GM21723 (cell line): ENCODE measurements at regions not wholly inside any gene's neighbourhood (a gene's known extent, or its start where the extent isn't known, plus 50 kb on each side); places are given as distances from the start of the nearest gene placed in this dataset.

Experiments used
- ATAC-seq: cut with Tn5 transposase; IDR thresholded peaks from one replicate; pipeline ENCODE4 v1.9.1; 2021; ENCODE audit warnings: mild to moderate bottlenecking, moderate library complexity; ENCODE audit not compliant: unreplicated experiment

DNA sequence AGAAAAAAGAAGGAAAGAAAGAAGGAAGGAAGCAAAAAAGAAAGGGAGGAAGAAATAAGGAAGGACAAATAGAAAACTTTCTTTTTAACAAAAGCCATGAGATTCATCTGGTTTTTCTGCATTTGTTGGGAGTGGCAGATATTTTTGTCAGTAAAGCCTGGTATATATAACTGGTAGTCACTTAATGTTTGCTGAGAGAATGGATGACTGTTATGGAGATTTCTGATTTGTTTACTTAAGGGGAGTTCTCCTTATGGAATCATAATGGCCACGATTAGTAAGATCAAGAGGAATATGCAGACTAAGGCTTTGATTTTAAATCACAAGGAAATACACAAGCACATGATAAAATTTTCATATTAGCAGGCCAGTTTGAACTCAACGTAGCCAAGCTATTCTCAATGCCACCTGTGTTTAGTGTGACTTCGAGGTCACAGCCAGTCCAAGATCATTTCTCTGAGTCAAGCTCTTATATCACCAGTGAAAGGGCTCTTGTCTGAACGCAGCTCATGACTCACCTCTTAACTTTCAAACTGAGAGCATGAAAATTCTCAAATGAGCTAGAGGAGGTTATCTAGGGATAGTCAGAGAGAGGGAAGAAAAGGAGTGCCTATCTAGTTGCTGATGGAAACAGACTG lies 445.1 kb upstream of the ZMIZ1 start:
- no peak for ATAC-seq

DNA sequence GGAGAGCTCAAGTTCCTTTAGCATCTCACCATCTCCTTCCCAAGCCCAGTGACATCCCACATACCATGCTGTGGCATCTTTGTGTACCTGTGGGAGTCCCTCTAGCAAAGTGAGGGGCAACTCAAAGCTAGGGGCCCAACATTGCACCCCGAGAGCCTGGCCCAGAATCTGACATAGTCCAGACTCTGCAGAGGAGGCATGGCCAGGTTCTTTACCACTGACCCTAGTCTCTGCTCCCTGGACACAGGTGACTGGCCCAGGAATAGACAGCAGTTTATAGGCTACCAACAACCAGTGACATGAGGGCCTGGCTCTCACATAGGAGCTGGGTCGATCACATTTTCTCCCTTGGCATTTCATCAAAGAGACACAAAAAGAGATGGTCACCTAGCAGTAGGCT lies 444.0 kb upstream of the ZMIZ1 start:
- ATAC-seq = no peak

DNA sequence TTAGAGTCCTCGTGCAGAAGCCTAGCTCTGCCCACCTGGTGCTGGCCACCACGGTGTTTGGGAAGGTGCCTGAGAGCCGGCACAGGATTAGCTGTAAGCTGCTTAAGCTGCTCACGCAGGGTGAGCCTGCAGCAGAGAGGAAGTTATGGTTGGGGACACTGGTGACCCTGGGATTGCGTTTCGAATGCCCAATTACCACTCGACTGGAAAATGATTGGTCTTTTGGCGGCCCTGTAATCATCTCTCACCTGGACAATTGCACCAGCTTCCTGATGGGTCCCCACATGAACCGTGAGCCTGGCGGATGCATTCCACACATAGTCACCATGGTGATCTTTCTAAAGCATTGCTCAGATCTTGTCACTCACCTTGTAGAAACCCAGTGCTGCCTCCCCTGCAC lies 442.3 kb upstream of the ZMIZ1 start:
- no peak for ATAC-seq

DNA sequence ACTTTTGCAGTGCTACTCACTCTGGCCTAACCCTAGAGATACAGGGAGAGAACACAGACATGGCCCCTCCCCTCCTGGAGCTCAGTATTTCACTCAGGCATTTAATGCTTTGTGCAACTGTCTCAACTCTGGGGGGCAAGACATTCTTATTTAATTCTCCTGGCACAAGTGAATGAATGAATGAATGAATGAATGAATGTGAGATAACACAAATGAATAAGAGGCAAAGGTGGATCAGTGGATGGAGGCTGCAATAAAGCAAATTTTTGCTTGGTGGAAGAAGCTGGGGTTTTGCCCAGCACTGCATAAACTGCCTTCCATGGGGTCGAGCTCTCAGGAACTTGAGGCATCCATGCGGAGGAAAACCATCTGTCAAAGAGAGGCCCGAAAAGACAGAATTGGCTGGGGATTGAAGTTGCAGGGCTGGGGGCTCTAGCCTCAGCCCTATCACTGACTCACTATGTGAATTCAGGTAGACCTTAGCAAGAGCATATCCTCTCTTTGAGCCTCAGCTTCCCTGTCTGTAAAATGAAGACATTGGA lies 441.4 kb upstream of the ZMIZ1 start:
- ATAC-seq = no peak

DNA sequence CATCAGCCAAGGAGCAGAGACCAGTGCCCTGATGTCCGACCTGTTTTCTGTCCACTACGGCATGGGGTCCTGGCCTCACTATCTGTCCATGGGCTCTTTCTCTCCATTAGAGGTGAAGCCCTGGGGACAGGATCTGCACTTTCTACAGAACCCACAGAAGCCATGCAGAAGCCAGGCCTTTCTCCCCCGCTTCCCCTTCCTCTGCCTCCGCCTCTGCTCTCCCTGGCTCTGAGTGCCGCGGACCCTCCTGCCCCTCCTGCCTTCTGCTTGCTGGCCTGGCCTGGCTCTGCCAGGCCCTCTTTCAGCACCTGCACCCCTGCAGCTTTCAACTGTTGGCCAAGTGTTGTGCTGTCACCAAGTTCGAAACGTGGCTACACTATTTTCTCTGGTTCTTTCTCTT lies 439.8 kb upstream of the ZMIZ1 start:
- no peak for ATAC-seq

DNA sequence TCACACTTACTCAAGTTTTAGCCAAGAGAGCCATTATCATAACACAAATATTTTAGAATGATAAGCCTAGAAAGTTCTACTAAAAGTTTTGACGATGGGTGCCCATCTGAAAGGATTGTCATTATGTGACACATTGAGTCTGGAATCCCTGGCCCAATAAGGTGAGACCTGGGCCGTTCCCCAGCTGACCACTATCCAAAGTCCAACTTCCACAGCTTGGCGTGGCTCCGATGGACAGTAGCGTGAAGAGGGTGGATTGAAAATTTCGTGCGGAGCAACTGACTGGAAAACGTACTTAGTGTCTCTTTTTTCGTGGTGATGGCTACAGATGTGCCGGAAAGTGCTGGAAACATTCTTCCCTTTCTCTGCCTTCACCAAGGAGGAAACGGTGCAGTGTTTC lies 439.0 kb upstream of the ZMIZ1 start:
- ATAC-seq = no peak

DNA sequence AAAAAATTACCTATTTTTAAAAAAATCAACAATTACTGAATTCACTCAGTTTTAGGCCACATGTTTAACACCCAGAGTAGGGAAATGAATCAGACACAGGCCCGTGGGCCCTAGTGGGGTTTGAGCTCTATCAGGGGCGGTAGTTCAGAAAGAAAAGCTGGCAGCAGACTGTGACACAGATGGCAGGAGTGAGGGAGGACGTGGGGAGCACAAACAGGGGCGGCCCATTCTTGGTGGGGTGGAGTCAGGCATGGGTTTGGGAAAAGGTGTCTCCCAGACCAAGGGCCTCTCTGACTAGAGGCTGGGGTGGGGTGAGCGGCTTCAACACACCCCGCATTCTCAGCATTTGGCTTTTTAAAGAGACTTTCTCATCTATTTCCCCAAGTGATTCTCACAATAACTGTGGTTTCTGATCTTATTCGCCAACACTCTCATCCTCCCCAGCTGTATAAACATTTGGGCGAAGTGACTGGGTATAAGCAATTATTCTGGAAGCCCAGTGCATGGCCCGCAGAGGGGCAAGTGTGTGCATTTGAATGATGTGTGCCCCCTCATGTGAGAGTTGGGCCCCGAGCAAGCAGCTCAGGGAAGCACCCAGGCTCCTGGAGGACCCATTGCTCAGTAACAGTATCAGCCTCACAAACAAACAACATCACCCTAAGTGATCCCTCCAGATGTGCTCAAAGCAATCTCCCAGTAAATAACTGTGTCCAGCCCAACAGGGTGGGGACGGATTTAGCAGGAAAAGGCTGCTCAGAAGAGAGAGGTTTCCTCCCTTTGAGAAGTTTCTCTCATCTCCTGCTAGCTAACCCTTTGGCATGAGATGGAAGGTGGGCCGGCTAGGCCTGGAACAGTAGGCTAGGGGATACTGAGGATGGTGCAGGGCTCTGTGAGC lies 437.6 kb upstream of the ZMIZ1 start:
- peak; percentile 60 for ATAC-seq

DNA sequence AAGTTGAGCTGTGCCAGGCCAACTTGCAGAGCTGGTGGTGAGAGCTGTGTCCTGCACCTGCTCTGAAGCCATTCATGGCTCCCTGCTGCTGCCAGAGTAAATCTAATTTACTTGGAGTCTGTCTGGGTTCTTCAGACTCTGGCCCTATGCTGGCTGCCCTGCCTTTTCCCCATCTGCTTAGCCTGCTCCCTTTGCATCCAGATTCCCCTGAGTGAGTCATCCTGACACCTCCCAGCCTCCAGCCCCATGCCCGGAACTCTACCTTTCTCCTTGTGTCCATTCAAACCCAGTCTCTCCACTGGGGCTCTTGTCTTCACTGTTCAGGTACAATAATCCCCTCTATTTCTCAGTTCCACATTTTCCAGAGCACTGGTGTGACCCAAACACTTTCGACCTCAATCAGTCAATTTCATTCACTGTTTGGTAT lies 434.4 kb upstream of the ZMIZ1 start:
- ATAC-seq = peak; percentile 68

DNA sequence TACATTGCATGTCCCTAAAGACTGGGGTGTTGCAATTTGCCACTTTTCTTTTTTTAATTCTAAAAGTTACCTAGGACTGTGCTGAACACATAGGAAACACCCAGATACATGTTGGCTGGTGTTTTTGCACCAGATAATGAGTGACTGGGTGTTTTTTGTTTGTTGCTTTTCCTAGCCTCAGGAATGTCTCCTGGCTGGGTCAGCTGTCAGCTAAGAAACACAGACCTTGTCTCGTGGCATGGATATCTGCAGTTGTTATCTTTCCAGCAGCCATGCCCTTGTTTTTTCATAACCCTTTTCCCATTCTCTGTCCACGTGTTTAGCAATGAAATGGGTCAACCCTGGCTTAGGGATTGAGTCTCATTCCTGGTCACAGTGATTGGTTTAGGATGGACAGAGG lies 433.9 kb upstream of the ZMIZ1 start:
- no peak for ATAC-seq

DNA sequence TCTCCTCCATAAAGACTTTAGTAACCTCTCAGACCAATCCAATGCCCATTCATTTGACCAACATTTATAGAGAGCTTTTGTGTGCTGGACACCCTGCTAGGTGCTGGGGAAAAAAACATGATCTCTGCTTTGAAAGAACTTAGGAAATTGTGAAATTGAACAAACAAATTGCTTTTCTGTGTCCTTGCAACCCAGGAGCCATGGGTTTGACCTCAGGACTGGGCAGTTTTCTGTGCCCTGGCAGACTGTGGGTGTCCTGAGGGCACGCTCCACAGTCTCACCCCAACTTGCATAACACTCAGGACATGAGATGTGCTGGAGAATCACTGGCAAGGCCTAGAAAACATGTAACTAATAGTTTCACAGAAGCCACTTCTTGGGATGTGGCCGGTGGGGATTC lies 429.1 kb upstream of the ZMIZ1 start:
- no peak for ATAC-seq

DNA sequence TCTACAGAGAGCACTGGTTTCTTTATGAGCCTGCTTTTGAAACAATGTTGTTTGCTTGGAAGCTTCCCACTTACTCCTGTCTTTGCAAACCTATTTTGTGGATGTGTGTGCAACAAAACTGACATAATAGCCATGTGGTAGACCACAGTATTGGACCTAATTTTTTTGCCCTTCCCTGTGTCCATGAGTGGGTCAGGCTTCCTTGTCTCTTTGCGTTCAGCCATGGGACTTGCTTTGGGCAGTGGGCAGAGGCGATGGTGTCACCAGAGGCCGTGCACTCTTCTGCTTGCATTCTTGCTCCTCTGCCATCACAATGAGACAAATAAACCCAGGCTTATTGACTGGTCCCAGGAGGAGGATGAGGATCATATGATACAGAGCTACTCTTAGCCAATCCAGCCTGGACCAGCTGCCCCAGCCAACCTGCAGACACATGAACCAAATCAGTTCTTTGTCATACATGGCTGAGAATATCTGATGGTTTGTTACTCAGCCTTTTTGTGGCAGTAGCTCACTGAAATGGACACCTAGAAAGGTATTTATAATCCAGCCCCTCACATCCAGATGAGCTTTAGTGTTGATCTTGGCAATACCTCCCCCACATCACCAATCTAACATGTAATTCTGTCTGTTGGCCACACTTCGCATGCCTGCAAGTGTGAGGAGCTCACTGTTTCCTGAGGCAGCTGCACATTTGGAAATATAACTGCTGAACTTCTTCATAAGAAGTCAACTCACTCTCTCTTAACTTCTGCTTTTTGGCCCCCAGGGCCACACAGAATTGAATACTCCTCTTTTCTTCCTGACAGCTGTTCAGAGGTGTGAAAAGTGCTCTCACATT lies 427.8 kb upstream of the ZMIZ1 start:
- no peak for ATAC-seq

DNA sequence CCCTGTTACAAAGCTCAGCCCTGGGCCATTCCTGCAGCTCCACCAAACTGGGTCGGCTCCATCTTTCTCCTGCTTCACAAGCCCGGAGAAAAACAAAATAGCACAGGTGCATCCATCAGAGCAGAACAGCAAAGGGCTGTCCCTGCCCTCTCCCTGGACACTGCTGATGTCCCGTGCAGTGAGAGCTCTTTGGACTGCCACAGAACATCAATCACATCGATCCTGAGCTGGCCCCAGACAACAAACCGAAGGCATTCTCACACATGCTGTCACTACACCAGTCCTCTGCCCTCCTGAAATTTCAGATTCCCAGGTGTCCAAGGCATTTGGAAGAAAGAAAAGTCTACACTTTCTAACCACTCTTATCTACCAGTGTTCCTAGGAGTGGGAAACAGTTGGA lies 427.1 kb upstream of the ZMIZ1 start:
- ATAC-seq = no peak

DNA sequence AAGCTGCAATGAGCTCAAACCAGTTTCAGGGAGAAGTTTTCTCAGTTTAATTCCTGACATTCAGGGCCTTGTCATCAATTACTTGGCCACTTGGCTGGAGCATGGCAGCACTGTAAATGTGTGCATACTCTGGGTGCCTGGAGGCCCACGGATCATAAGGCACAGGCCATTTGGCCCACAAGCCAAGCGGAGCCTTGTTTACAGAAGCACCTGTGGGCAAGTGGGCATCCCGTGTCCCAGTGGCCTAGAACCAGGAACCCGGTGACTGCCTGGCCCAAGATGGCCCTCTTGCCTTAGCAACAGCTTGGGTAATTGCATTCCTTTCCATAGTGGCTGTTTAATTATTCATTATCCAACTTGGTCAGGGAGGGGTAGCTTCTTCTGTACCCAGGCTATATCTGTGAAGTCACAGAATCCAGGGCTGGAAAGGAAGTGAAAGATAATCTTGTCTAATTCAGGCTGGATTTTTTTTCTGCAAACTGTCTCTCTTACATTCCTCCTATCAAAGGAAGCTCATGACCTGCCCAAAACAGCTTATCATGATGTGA lies 426.4 kb upstream of the ZMIZ1 start:
- ATAC-seq = no peak

DNA sequence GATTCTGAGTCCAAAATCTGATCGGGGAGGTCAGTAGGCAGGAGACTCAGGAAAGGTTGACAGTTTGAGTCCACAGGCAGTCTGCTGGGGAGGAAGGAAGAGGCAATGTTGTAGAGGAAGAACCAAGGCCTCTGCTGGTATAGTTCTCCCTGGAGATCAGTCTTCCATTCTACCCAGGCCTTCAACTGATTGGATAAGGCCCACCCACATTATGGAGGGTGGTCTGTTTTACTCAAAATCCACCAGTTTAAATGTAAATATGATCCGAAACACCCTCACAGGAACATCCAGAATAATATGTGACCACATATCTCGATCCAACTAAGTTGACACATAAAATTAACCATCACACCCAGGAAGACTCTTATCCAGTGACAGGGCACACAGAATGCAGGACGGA lies 425.3 kb upstream of the ZMIZ1 start:
- no peak for ATAC-seq

DNA sequence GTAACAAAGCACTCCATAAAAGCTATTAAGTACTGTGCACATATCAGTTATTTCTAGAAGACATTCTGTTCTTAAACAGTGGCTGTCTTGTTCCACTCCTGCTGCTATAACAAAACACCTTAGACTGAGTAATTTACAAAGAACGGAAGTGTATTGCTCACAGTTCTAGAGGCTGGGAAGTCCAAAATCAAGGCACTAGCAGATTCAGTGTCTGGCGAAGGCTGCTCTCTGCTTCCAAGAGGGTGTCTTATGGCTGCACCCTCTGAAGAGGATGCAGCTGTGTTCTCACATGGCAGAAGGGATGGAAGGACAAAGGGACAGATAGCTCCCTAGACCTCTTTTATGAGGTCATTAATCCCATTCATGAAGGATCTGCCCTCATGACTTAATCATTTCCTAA lies 424.2 kb upstream of the ZMIZ1 start:
- ATAC-seq = no peak

DNA sequence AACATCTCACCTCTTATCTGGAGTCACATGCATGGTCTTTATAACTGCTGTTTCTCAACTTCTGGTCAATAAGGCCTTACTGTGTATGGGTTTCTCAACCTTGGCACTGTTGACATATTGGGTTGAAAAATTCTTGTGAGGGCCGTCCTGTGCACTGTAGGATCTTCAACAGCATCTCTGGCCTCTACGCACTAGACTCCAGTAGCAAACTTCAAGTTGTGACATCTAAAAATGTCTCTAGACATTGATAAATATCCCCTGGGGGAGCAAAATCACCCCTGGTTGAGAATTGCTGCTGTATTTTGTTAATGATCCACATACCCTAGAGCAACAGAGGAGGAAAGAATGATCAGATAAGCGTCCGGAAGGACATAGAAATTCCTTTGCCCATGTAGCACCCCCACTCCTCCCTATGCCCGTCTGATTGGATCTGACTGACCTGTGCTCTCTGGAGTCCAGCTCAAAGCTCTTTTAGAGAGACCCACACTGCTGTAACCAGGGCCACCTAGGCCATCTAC lies 423.5 kb upstream of the ZMIZ1 start:
- ATAC-seq = no peak

DNA sequence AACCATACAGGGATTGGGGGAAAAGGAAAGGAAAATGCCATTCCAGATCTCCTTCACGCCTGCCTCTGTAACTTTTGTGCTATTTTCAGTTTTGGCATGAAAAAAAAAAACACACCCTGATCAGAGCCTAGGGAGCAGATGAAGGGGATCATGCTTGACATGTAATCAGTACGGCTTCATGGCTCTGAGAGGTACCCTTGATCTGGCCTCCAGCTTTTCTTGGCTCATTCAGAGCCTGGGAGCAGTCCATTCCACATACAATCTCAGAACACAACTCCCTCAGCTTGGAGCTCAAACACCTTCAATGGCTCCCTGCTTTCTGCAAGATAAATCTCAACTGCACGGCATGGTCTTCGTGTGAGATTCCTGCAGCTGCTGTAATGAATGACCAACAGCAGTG lies 422.8 kb upstream of the ZMIZ1 start:
- no peak for ATAC-seq

DNA sequence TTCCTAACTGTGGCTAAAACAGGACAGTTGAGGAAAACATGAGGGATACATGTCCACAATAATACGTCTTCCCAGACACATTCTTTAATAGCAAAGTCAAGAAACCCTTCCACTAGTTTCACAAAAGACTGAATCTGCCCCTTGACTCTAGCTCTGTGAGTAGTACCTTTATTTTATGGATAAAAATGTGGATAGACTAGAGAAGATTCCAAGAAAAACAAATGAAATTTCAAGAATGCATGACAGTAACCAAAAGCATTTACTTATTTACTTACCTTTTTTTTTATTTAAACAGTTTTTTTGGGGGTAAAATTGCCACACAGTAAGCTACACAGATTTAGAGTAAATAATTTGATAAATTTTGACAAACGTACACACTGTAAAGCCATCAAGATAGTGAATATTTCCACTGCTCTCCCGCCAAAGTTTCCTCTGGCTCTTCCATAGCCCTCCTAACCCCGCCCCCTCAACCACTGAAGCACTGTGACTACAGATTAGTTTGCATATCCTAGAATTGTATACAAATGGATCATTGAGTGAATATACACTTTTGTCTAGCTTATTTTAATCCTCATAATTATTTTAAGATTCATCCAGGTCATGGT lies 420.4 kb upstream of the ZMIZ1 start:
- no peak for ATAC-seq

DNA sequence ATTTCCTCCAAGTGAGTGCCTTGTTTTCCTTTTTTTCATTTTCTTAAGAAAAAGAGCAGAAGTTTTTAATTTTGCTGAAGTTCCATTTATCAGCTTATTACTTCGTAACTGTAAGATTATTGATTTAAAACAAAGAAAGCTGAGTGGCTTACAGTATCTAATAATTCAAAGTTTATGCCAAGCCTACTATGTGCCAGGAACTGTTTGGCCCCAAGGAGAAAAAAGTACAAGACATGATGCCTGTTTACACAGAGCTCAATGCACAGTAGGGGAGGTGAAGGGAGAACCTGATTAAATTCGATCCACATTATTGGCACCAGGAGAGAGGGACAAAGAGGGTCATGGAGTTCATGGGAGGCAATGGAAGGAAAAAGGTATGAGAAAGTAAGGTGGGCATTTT lies 419.3 kb upstream of the ZMIZ1 start:
- ATAC-seq = no peak

DNA sequence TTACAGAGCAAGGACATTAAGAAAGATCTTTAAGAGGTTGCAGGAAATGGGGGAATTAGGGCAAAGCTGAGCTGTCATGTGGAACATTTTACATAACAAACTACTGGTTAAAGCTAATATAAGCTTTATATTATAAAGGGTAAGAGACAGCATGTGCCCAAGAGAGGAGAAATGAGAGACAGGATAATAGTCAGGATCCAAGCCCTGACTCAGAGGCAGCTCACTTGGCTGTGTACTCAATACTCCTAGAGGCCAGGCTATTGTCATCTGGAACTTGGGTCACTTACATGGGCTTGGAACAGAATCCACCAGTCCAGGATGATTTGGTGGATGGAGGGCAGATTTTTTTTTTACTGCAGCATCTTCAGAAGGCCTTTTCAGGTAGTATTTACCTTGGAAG lies 418.6 kb upstream of the ZMIZ1 start:
- no peak for ATAC-seq
